HCT116 (cell line): ENCODE measurements at regions not wholly inside any gene's neighbourhood (a gene's known extent, or its start where the extent isn't known, plus 50 kb on each side); places are given as distances from the start of the nearest gene placed in this dataset.

Experiments used
- ATAC-seq: fragments of 200-7000 bp; cut with Tn5 transposase; 2 replicates; pipeline ENCODE4 v1.9.1; 2020; ENCODE audit warnings: mild to moderate bottlenecking, moderate library complexity
- BruUV-seq: library from RNA; stranded (reverse); fragments of 400-500 nt; replicated peaks from 2 replicates; lab custom pipeline; 2021; lab: Mats Ljungman, UMichigan
- CTCF ChIA-PET: fragments of 300-600 bp; sonication (Branson Sonifier 250); formaldehyde crosslinking; loops from one replicate; lab custom pipeline; 2021; ENCODE audit warnings: antibody characterized with exemption; lab: Charles Lee
- POLR2A ChIA-PET: fragments of 300-600, 350-600 bp; sonication (Branson Sonifier 250); formaldehyde crosslinking; loops from one replicate; lab custom pipeline; 2021; ENCODE audit warnings: antibody characterized with exemption; lab: Charles Lee
- RAD21 ChIA-PET, 2 experiments: fragments of 300-600 bp; sonication (Branson Sonifier 250); formaldehyde crosslinking; loops; one replicate each; lab custom pipeline; 2023; ENCODE audit warnings: low total read pairs in 2 of 2; ENCODE audit not compliant: uncharacterized antibody in 2 of 2, unreplicated experiment in 2 of 2, low non-redundant PET in 1 of 2; lab: Charles Lee
- DNase-seq: peaks from one replicate; pipeline ENCODE4 v3.0.0-alpha.2; 2010; ENCODE audit warnings: low read depth, low spot score
- H2AFZ ChIP-seq: fragments of 200-600 bp; shearing (Covaris generic), sonication (generic); 2 replicates; pipeline ENCODE4 v1.6.1; 2017; ENCODE audit warnings: low read depth, mixed run types, mixed read lengths, antibody characterized with exemption, low read length; ENCODE audit not compliant: poor library complexity, severe bottlenecking
- H3K27ac ChIP-seq: 2 replicates; pipeline ENCODE4 v1.5.1; 2012; ENCODE audit warnings: low read depth, low read length
- H3K27me3 ChIP-seq: fragments of 200-600 bp; sonication (generic); 2 replicates; pipeline ENCODE4 v1.6.1; 2016; ENCODE audit warnings: mixed run types, low read length, mixed read lengths; ENCODE audit not compliant: insufficient read depth
- H3K36me3 ChIP-seq, 2 experiments: fragments of 200-500 bp in 1 of 2; fragments of 200-600 bp in 1 of 2; sonication (Bioruptor generic) in 1 of 2; sonication (generic) in 1 of 2; 2 replicates each; pipeline versions ENCODE4 v1.5.1 to v1.6.1; 2014 to 2016; ENCODE audit warnings: low read length in 2 of 2, inconsistent platforms in 1 of 2, mixed read lengths in 1 of 2, mixed run types in 1 of 2; ENCODE audit not compliant: insufficient read depth in 2 of 2, control insufficient read depth in 1 of 2
- H3K4me1 ChIP-seq, 2 experiments: fragments of 200-600 bp in 1 of 2; sonication (generic) in 1 of 2; 2 replicates each; pipeline versions ENCODE4 v1.5.1 to v1.6.1; 2012 to 2017; ENCODE audit warnings: low read length in 2 of 2, inconsistent platforms in 1 of 2, mild to moderate bottlenecking in 1 of 2, mixed read lengths in 1 of 2, mixed run types in 1 of 2, moderate library complexity in 1 of 2; ENCODE audit not compliant: insufficient read depth in 2 of 2, control insufficient read depth in 1 of 2
- H3K4me2 ChIP-seq: fragments of 200-600 bp; sonication (generic); 2 replicates; pipeline ENCODE4 v1.6.1; 2017; ENCODE audit warnings: mixed run types, low read length, mixed read lengths
- H3K4me3 ChIP-seq, 2 experiments: fragments of 200-600 bp in 1 of 2; sonication (generic) in 1 of 2; replicated peaks in 1 of 2; 2 replicates each; pipeline ENCODE4 v1.5.1; 2011 to 2016; ENCODE audit warnings: low read length in 2 of 2, control low read depth in 1 of 2, low read depth in 1 of 2, mild to moderate bottlenecking in 1 of 2, mixed read lengths in 1 of 2, mixed run types in 1 of 2
- H3K79me2 ChIP-seq: fragments of 200-600 bp; sonication (generic); 2 replicates; pipeline ENCODE4 v1.6.1; 2017; ENCODE audit warnings: mild to moderate bottlenecking, mixed run types, low read length, moderate library complexity, mixed read lengths; ENCODE audit not compliant: insufficient read depth
- H3K9ac ChIP-seq: fragments of 200-600 bp; sonication (generic); 2 replicates; pipeline ENCODE4 v1.6.1; 2016; ENCODE audit warnings: low read length, mixed read lengths
- H3K9me2 ChIP-seq: fragments of 200-600 bp; sonication (generic), shearing (Covaris generic); 2 replicates; pipeline ENCODE4 v1.6.1; 2017; ENCODE audit warnings: mixed run types, mild to moderate bottlenecking, moderate library complexity; ENCODE audit not compliant: insufficient read depth
- H3K9me3 ChIP-seq, 2 experiments: fragments of 200-500 bp in 1 of 2; fragments of 200-600 bp in 1 of 2; sonication (Bioruptor generic) in 1 of 2; sonication (generic) in 1 of 2; 2 replicates each; pipeline ENCODE4 v1.6.1; 2014 to 2017; ENCODE audit warnings: low read length in 2 of 2, mixed read lengths in 2 of 2, inconsistent platforms in 1 of 2, low read depth in 1 of 2, mild to moderate bottlenecking in 1 of 2, mixed run types in 1 of 2, moderate library complexity in 1 of 2; ENCODE audit not compliant: control insufficient read depth in 1 of 2, insufficient read depth in 1 of 2
- H4K20me1 ChIP-seq: fragments of 200-600 bp; sonication (generic), shearing (Covaris generic); 2 replicates; pipeline ENCODE4 v1.6.1; 2017; ENCODE audit warnings: mixed run types, mild to moderate bottlenecking, moderate library complexity; ENCODE audit not compliant: insufficient read depth
- CBX3 ChIP-seq: IDR thresholded peaks from 2 replicates; pipeline ENCODE4 v1.6.1; 2012; ENCODE audit warnings: low read depth
- EGR1 ChIP-seq: IDR thresholded peaks from 2 replicates; pipeline ENCODE4 v1.6.1; 2012; ENCODE audit warnings: low read depth
- ELF1 ChIP-seq: IDR thresholded peaks from 2 replicates; pipeline ENCODE4 v1.6.1; 2012; ENCODE audit warnings: low read depth, borderline replicate concordance
- EZH2 ChIP-seq: fragments of 200-600 bp; sonication (generic); IDR thresholded peaks from 2 replicates; pipeline ENCODE4 v1.6.1; 2017; ENCODE audit warnings: antibody characterized with exemption, mixed run types
- FOSL1 ChIP-seq: IDR thresholded peaks from 2 replicates; pipeline ENCODE4 v1.6.1; 2012; ENCODE audit warnings: low read depth
- SP1 ChIP-seq: IDR thresholded peaks from 2 replicates; pipeline ENCODE4 v1.6.1; 2012; ENCODE audit warnings: low read depth
- YY1 ChIP-seq: IDR thresholded peaks from 2 replicates; pipeline ENCODE4 v1.6.1; 2011; ENCODE audit warnings: low read length, low read depth, moderate library complexity, mild to moderate bottlenecking; ENCODE audit not compliant: insufficient replicate concordance; ENCODE audit errors: extremely low read depth
- ZFX ChIP-seq: fragments of 450-650 bp; IDR thresholded peaks from 2 replicates; pipeline ENCODE4 v1.6.1; 2017
- intact Hi-C: fragments of 100-400 bp; cut with micrococcal nuclease; formaldehyde crosslinking; loops from 2 replicates; pipeline ENCODE4 v1.10.0; 2022
- TF ChIP-seq, protein P1 (sequence below): IDR thresholded peaks from 2 replicates; pipeline ENCODE4 v1.6.1; 2012; ENCODE audit warnings: low read depth
- TF ChIP-seq, protein P2 (sequence below): IDR thresholded peaks from 2 replicates; pipeline ENCODE4 v1.6.1; 2012
- TF ChIP-seq, protein P3 (sequence below), 3 experiments: fragments of 200-600 bp in 1 of 3; sonication (generic) in 1 of 3; IDR thresholded peaks in 2 of 3; conservative IDR thresholded peaks in 1 of 3; 2 replicates each; pipeline ENCODE4 v1.5.1; 2012 to 2017; ENCODE audit warnings: low read depth in 2 of 3, low read length in 2 of 3, antibody characterized with exemption in 1 of 3, borderline replicate concordance in 1 of 3, control low read depth in 1 of 3, mild to moderate bottlenecking in 1 of 3, mixed read lengths in 1 of 3, mixed run types in 1 of 3, moderate library complexity in 1 of 3; ENCODE audit not compliant: insufficient read depth in 1 of 3

GRCh38 chr1:80359666-80360065, 1353.1 kb upstream of the ADGRL4 start:
- no peak for DNase-seq
- Histone ChIP-seq H4K20me1 (no peaks in the 10 kb centered on the region), H3K9ac (no peak overlapping the region), H3K4me1 (no peaks in the 10 kb centered on the region), H3K27me3 (no peaks in the 10 kb centered on the region), H3K9me2 (no peaks in the 10 kb centered on the region), H3K9me3 (no peaks in the 10 kb centered on the region), H3K4me2 (no peak overlapping the region), H3K27ac (no peak overlapping the region), H3K79me2 (no peaks in the 10 kb centered on the region), H3K4me3 (no peak overlapping the region), H3K36me3 (no peaks in the 10 kb centered on the region), H2AFZ (no peak overlapping the region)
- BruUV-seq, result no TSS peak
- no peak for TF ChIP-seq ZFX
- TF ChIP-seq, protein P1, sequence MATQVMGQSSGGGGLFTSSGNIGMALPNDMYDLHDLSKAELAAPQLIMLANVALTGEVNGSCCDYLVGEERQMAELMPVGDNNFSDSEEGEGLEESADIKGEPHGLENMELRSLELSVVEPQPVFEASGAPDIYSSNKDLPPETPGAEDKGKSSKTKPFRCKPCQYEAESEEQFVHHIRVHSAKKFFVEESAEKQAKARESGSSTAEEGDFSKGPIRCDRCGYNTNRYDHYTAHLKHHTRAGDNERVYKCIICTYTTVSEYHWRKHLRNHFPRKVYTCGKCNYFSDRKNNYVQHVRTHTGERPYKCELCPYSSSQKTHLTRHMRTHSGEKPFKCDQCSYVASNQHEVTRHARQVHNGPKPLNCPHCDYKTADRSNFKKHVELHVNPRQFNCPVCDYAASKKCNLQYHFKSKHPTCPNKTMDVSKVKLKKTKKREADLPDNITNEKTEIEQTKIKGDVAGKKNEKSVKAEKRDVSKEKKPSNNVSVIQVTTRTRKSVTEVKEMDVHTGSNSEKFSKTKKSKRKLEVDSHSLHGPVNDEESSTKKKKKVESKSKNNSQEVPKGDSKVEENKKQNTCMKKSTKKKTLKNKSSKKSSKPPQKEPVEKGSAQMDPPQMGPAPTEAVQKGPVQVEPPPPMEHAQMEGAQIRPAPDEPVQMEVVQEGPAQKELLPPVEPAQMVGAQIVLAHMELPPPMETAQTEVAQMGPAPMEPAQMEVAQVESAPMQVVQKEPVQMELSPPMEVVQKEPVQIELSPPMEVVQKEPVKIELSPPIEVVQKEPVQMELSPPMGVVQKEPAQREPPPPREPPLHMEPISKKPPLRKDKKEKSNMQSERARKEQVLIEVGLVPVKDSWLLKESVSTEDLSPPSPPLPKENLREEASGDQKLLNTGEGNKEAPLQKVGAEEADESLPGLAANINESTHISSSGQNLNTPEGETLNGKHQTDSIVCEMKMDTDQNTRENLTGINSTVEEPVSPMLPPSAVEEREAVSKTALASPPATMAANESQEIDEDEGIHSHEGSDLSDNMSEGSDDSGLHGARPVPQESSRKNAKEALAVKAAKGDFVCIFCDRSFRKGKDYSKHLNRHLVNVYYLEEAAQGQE, result no peak
- TF ChIP-seq, protein P2, sequence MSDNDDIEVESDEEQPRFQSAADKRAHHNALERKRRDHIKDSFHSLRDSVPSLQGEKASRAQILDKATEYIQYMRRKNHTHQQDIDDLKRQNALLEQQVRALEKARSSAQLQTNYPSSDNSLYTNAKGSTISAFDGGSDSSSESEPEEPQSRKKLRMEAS, result no peak
- TF ChIP-seq CBX3, result no peak
- no peak for TF ChIP-seq FOSL1
- TF ChIP-seq, protein P3, sequence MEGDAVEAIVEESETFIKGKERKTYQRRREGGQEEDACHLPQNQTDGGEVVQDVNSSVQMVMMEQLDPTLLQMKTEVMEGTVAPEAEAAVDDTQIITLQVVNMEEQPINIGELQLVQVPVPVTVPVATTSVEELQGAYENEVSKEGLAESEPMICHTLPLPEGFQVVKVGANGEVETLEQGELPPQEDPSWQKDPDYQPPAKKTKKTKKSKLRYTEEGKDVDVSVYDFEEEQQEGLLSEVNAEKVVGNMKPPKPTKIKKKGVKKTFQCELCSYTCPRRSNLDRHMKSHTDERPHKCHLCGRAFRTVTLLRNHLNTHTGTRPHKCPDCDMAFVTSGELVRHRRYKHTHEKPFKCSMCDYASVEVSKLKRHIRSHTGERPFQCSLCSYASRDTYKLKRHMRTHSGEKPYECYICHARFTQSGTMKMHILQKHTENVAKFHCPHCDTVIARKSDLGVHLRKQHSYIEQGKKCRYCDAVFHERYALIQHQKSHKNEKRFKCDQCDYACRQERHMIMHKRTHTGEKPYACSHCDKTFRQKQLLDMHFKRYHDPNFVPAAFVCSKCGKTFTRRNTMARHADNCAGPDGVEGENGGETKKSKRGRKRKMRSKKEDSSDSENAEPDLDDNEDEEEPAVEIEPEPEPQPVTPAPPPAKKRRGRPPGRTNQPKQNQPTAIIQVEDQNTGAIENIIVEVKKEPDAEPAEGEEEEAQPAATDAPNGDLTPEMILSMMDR (IDR thresholded peaks at IDR 0.05 in 2 of 3, conservative IDR thresholded peaks at IDR 0.05 in 1 of 3; ENCODE audit: borderline replicate concordance in 1 of 3, insufficient read depth in 1 of 3, low read depth in 2 of 3, low read length in 2 of 3), result no peak
- no peak for TF ChIP-seq EZH2
- TF ChIP-seq YY1, result no peak
- no peak for TF ChIP-seq SP1
- TF ChIP-seq EGR1, result no peak
- TF ChIP-seq ELF1, result no peak
- intact Hi-C loops, result no loop called here
- CTCF ChIA-PET, result no interaction called here
- RAD21 ChIA-PET, result no interaction called here
- ATAC-seq, result no peak
- POLR2A ChIA-PET, result no interaction called here
